ENCODE measurements at regions not wholly inside any gene's neighbourhood (a gene's known extent, or its start where the extent isn't known, plus 50 kb on each side); places are given as distances from the start of the nearest gene placed in this dataset.

DNA sequence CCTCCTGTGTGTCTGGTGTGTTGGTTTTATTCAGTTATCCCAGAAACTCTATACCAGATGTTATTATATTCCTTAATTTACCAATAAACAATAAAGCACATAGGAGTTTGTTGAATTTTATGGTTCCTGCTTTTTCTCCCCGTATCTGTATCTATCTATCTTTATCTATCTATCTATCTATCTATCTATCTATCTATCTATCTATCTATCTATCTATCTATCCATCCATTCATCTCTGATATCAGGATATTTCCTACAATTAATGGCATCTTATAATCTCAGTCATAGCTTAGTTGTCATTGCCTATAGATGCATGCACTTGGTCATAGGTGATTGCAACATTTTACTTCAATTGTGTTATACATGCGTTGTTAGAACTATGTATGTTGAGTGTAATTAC lies 500.2 kb upstream of the ZEB2 start:
- DNase-seq (ENCODE audit: low read depth) = no peak
- TF ChIP-seq, protein P1, sequence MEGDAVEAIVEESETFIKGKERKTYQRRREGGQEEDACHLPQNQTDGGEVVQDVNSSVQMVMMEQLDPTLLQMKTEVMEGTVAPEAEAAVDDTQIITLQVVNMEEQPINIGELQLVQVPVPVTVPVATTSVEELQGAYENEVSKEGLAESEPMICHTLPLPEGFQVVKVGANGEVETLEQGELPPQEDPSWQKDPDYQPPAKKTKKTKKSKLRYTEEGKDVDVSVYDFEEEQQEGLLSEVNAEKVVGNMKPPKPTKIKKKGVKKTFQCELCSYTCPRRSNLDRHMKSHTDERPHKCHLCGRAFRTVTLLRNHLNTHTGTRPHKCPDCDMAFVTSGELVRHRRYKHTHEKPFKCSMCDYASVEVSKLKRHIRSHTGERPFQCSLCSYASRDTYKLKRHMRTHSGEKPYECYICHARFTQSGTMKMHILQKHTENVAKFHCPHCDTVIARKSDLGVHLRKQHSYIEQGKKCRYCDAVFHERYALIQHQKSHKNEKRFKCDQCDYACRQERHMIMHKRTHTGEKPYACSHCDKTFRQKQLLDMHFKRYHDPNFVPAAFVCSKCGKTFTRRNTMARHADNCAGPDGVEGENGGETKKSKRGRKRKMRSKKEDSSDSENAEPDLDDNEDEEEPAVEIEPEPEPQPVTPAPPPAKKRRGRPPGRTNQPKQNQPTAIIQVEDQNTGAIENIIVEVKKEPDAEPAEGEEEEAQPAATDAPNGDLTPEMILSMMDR (conservative IDR thresholded peaks at IDR 0.05; ENCODE audit: low read depth, low read length) = no peak
- H3K4me3 ChIP-seq (ENCODE audit: low read length) = no peak overlapping the region

- no peak for DNase-seq (ENCODE audit: low read depth)
- TF ChIP-seq, protein P1 (conservative IDR thresholded peaks at IDR 0.05; ENCODE audit: low read depth, low read length) = no peak
- no peak overlapping the region for H3K4me3 ChIP-seq (ENCODE audit: low read length)
These were observed 498.6 kb upstream of the ZEB2 start for GRCh38 chr2:145018502-145018901.

- TF ChIP-seq, protein P1 (conservative IDR thresholded peaks at IDR 0.05; ENCODE audit: low read depth, low read length) = no peak
- no peak overlapping the region for H3K4me3 ChIP-seq (ENCODE audit: low read length)
- DNase-seq (ENCODE audit: low read depth) = no peak
These were observed 497.2 kb upstream of the ZEB2 start for GRCh38 chr2:145017149-145017548.

- no peak overlapping the region for H3K4me3 ChIP-seq (ENCODE audit: low read length)
- TF ChIP-seq, protein P1 (conservative IDR thresholded peaks at IDR 0.05; ENCODE audit: low read depth, low read length) = no peak
- DNase-seq (ENCODE audit: low read depth) = no peak
These were observed 496.8 kb upstream of the ZEB2 start for GRCh38 chr2:145016711-145017110.

DNA sequence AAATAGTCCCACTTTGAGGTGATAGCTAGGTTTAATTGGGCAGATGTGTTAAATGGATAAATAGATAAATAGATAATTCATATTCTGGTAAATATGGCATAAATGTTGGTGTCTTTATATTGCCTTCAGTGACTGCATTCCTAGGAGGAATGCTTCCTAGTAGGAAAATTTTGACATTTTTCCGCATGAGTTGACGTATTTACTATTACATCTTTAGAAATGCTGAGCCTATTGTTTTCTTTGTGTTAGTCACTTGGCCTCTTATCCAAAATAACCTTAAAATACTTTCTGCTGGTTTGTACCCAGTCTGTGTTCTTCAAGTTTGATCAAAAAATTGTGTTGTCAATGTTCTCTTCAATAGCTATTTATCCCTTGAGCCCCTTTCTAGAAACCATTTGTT lies 495.6 kb upstream of the ZEB2 start:
- DNase-seq (ENCODE audit: low read depth) = no peak
- H3K4me3 ChIP-seq (ENCODE audit: low read length) = no peak overlapping the region
- TF ChIP-seq, protein P1 (conservative IDR thresholded peaks at IDR 0.05; ENCODE audit: low read depth, low read length) = no peak

- H3K4me3 ChIP-seq (ENCODE audit: low read length) = no peak overlapping the region
- no peak for DNase-seq (ENCODE audit: low read depth)
- TF ChIP-seq, protein P1 (conservative IDR thresholded peaks at IDR 0.05; ENCODE audit: low read depth, low read length) = no peak
These were observed 492.9 kb upstream of the ZEB2 start for GRCh38 chr2:145012806-145013205.

- no peak for DNase-seq (ENCODE audit: low read depth)
- H3K4me3 ChIP-seq (ENCODE audit: low read length) = no peak overlapping the region
These were observed 492.3 kb upstream of the ZEB2 start for GRCh38 chr2:145012214-145012670.

More at GRCh38 chr2:145012214-145012670, 492.3 kb upstream of the ZEB2 start:
- TF ChIP-seq, protein P1 (conservative IDR thresholded peaks at IDR 0.05; ENCODE audit: low read depth, low read length) = no peak
